Rectal smooth muscle tissue (tissue), 1 donor: ENCODE measurements at regions not wholly inside any gene's neighbourhood (a gene's known extent, or its start where the extent isn't known, plus 50 kb on each side); places are given as distances from the start of the nearest gene placed in this dataset.

Source experiments
- H3K27ac ChIP-seq: one replicate; pipeline ENCODE4 v1.7.0; 2013; ENCODE audit warnings: low read depth, low read length, inconsistent platforms
- H3K27me3 ChIP-seq: one replicate; pipeline ENCODE4 v1.7.0; 2013; ENCODE audit warnings: low read length; ENCODE audit not compliant: control insufficient read depth, insufficient read depth
- H3K36me3 ChIP-seq: one replicate; pipeline ENCODE4 v1.7.0; 2013; ENCODE audit warnings: low read length; ENCODE audit not compliant: control insufficient read depth, insufficient read depth
- H3K4me1 ChIP-seq: one replicate; pipeline ENCODE4 v1.7.0; 2013; ENCODE audit warnings: low read length; ENCODE audit not compliant: control insufficient read depth, insufficient read depth
- H3K4me3 ChIP-seq: one replicate; pipeline ENCODE4 v1.7.0; 2013; ENCODE audit warnings: low read length
- H3K9ac ChIP-seq: one replicate; pipeline ENCODE4 v1.7.0; 2013; ENCODE audit warnings: low read length

DNA sequence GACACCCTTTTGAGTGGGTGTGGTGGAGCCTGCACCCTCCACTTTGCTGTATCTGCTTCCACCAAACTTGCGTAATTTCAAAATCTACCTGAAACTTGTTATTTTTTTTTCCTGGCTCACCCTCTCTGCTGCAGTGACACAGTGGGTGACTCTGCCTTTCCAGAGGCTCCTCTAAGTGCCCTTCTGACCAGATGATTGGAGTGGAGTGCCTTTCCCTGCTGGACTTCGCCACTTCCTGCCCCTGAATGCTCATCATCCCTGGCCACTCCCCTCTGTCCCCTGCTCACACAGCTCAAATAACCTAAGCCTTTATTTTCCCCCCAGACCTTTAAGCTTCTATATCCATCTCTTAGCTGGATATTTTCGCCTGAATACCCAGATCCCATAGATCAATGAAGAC is 777.5 kb upstream of the ID2 start:
- Histone ChIP-seq H3K4me3 (no peak overlapping the region), H3K36me3 (no peaks in the 10 kb centered on the region), H3K27me3 (no peaks in the 10 kb centered on the region), H3K9ac (no peak overlapping the region), H3K4me1 (peaks cover 2% of the 10 kb centered on the region), H3K27ac (no peak overlapping the region)

DNA sequence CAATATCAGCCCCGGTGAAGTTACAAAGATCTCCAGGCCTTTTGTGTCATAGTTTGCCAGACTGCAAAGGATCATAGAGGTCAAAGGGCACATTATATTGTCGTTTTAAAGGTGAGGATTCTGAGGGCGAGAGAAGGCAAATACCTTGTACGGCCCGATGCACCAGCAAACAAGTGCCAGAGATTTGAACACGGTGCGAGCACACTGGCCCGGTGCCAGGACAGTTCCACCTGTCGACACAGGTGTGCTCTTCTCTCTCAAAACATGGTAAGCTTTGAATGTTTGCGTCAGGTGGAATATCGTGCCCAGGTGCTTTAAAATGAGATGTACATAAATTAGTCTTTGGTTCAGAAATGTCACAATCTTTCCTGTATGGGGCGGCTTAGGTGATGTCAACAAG is 776.1 kb upstream of the ID2 start:
- Histone ChIP-seq H3K4me3 (no peak overlapping the region), H3K36me3 (no peaks in the 10 kb centered on the region), H3K27me3 (no peaks in the 10 kb centered on the region), H3K4me1 (peaks cover 2% of the 10 kb centered on the region), H3K9ac (no peak overlapping the region), H3K27ac (no peak overlapping the region)

GRCh38 chr2:7906431-7906830 is 775.4 kb upstream of the ID2 start:
- H3K27me3 ChIP-seq: no peaks in the 10 kb centered on the region
- H3K36me3 ChIP-seq: no peaks in the 10 kb centered on the region
- H3K27ac ChIP-seq: no peak overlapping the region
- H3K9ac ChIP-seq: no peak overlapping the region
- no peak overlapping the region for H3K4me3 ChIP-seq
- peaks cover 2% of the 10 kb centered on the region for H3K4me1 ChIP-seq

- peaks cover 2% of the 10 kb centered on the region for H3K4me1 ChIP-seq
- H3K9ac ChIP-seq: no peak overlapping the region
- H3K27me3 ChIP-seq: no peaks in the 10 kb centered on the region
- no peaks in the 10 kb centered on the region for H3K36me3 ChIP-seq
- no peak overlapping the region for H3K4me3 ChIP-seq
- H3K27ac ChIP-seq: no peak overlapping the region
Measured at GRCh38 chr2:7907041-7907440, 774.8 kb upstream of the ID2 start.

- no peaks in the 10 kb centered on the region for H3K36me3 ChIP-seq
- H3K27ac ChIP-seq: no peak overlapping the region
- H3K9ac ChIP-seq: no peak overlapping the region
- peaks cover 2% of the 10 kb centered on the region for H3K4me1 ChIP-seq
- H3K27me3 ChIP-seq: no peaks in the 10 kb centered on the region
- H3K4me3 ChIP-seq: no peak overlapping the region
Measured at GRCh38 chr2:7910752-7911151, 771.1 kb upstream of the ID2 start.

- Histone ChIP-seq H3K4me1 (peaks cover 4% of the 10 kb centered on the region), H3K4me3 (no peak overlapping the region), H3K27me3 (no peaks in the 10 kb centered on the region), H3K9ac (no peak overlapping the region), H3K27ac (no peak overlapping the region), H3K36me3 (no peaks in the 10 kb centered on the region)
Measured at GRCh38 chr2:7911196-7911595, 770.7 kb upstream of the ID2 start.

GRCh38 chr2:7913974-7914373 is 767.9 kb upstream of the ID2 start:
- Histone ChIP-seq H3K4me3 (no peak overlapping the region), H3K4me1 (peaks cover 3% of the 10 kb centered on the region), H3K9ac (no peak overlapping the region), H3K27me3 (no peaks in the 10 kb centered on the region), H3K36me3 (no peaks in the 10 kb centered on the region), H3K27ac (no peak overlapping the region)

GRCh38 chr2:7915302-7916091 is 766.4 kb upstream of the ID2 start:
- Histone ChIP-seq H3K4me3 (peak overlapping the region; percentile 5), H3K9ac (no peak overlapping the region), H3K4me1 (peaks cover 2% of the 10 kb centered on the region), H3K27me3 (no peaks in the 10 kb centered on the region), H3K36me3 (no peaks in the 10 kb centered on the region), H3K27ac (peak overlapping the region; percentile 6)

DNA sequence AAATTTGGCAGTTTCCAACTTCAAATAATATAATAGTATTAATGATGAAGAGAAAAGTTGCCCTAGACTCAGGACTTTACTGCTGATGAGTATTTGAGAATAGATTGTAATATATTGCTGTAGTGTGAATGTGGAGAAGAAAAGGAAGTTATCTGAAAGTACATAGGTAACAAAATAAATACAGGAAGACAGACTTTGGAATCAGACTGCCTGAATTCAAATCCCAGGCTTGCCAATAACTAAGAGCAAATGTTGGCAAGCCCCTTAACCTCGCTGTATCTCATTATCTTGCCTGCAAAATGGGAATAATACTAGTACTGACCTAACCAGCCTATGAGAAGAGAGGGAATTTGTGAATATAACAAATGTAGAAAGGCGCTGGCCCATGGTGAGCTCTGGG is 765.2 kb upstream of the ID2 start:
- peaks cover 2% of the 10 kb centered on the region for H3K4me1 ChIP-seq
- no peaks in the 10 kb centered on the region for H3K27me3 ChIP-seq
- no peak overlapping the region for H3K9ac ChIP-seq
- no peak overlapping the region for H3K27ac ChIP-seq
- no peak overlapping the region for H3K4me3 ChIP-seq
- H3K36me3 ChIP-seq: no peaks in the 10 kb centered on the region

- Histone ChIP-seq H3K9ac (no peak overlapping the region), H3K27me3 (no peaks in the 10 kb centered on the region), H3K27ac (no peak overlapping the region), H3K4me3 (no peak overlapping the region), H3K4me1 (peaks cover 2% of the 10 kb centered on the region), H3K36me3 (no peaks in the 10 kb centered on the region)
Measured at GRCh38 chr2:7919510-7919909, 762.3 kb upstream of the ID2 start.

DNA sequence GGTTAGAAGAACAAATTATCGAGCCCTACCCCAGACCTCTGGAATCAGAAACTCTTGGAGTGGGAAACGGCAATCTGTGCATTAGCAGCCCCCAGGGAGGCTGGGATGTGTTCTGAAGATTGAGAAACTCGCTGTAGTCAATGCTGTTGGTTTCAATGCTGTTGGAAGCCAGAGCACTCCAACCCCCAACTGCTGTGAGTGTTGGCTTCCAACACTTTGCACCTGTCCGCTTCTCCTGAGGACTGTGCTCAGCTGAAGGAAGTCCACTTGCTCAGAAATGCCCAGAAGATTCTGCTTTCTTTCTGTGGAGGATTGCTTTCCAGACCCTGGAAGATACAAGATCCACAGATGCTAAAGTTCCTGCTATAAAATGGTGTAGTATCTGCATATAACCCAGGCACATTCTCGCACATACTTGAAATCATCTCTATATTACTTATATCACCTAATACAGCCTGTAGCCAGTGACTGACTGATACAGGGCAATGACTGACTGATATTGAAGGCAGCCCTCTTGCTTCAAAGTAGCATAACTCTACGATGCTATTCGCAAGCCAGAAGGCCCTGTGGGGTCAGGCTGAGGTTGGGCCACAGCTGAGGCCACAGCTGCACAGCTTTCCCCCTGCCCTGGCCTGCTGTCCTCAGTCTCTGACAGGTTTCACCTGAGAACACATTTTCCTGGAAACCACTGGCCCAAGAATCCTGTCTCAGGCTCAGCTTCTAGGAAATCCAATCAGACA is 757.7 kb upstream of the ID2 start:
- Histone ChIP-seq H3K4me3 (no peak overlapping the region), H3K27me3 (no peaks in the 10 kb centered on the region), H3K4me1 (no peaks in the 10 kb centered on the region), H3K27ac (no peak overlapping the region), H3K9ac (no peak overlapping the region), H3K36me3 (no peaks in the 10 kb centered on the region)

GRCh38 chr2:7925506-7925905 is 756.4 kb upstream of the ID2 start:
- H3K4me1 ChIP-seq: no peaks in the 10 kb centered on the region
- no peaks in the 10 kb centered on the region for H3K36me3 ChIP-seq
- H3K27ac ChIP-seq: no peak overlapping the region
- H3K27me3 ChIP-seq: no peaks in the 10 kb centered on the region
- no peak overlapping the region for H3K4me3 ChIP-seq
- H3K9ac ChIP-seq: no peak overlapping the region

DNA sequence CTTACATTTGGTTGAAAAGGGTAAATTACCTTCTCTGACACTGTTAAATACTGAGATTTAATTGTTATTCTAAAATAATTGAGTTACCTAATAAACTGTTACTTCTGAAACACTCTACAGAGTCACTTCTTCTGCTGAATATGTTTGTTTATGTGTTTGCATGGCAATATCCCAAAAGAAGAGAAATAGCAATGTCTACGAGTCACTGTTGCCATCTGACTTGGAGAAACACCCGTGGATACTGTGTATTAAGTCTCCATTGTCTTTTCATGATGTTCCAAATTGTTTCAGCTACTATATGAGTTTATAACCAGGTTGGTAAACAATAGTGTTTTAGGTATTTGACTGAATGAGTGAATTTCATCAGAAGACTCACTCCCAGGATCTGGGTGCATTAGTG is 754.2 kb upstream of the ID2 start:
- no peak overlapping the region for H3K27ac ChIP-seq
- H3K36me3 ChIP-seq: no peaks in the 10 kb centered on the region
- no peak overlapping the region for H3K9ac ChIP-seq

More for the DNA sequence above, 754.2 kb upstream of the ID2 start:
- no peaks in the 10 kb centered on the region for H3K4me1 ChIP-seq
- no peaks in the 10 kb centered on the region for H3K27me3 ChIP-seq
- no peak overlapping the region for H3K4me3 ChIP-seq
